HG02943 (cell line): ENCODE measurements at regions not wholly inside any gene's neighbourhood (a gene's known extent, or its start where the extent isn't known, plus 50 kb on each side); places are given as distances from the start of the nearest gene placed in this dataset.
"Not testable (repeated sequence)": the region's sequence is repeated elsewhere in the genome, so short reads cannot be mapped to it uniquely, and the experiment has no call there.

Experiments
- ATAC-seq: cut with Tn5 transposase; IDR thresholded peaks from one replicate; pipeline ENCODE4 v1.9.1; 2021; ENCODE audit warnings: mild to moderate bottlenecking, low read depth, moderate library complexity; ENCODE audit not compliant: unreplicated experiment

DNA sequence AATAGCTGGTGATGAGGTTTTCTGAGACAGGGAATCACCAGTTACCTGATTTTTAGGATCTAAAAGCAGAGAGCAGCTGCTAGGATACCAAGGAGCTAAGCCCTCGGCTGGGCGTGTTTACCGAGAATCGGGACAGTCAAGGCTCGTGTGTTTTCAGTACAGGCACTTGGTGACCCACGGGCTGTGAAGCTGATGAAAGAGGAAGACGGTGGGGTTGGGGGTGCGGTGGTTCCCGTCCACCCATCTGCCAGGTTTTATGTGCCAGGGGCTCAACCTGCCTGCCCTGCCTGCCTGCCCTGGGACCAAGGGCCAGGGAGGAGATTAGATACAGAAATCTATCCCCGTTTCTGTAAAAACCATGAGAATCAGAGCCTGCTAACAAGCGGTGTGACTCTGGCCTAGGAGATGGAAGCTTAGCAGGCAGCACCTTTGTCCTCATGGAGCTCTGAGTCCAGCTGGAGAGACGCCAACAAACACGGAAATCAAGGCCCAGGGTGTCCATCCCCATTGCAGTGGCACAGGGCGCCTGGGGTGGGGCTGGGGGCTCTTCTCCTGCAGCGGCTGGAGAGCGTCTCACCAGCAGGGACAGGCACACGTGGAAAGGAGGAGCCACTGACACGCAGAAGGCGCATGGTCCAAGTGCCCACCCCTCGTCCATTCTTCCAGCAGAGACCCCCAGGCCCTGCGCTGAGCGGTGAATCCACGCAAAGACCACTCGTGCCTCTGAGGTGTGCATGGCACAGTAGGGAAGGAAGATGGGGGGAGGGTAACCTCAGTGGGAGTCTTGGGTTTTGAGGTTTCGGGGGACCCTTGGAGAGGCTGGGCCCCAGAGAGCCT, 265.0 kb upstream of the TCERG1L start:
- ATAC-seq = no peak

- no peak for ATAC-seq
Observed at GRCh38 chr10:131577178-131577555, 265.6 kb upstream of the TCERG1L start.

DNA sequence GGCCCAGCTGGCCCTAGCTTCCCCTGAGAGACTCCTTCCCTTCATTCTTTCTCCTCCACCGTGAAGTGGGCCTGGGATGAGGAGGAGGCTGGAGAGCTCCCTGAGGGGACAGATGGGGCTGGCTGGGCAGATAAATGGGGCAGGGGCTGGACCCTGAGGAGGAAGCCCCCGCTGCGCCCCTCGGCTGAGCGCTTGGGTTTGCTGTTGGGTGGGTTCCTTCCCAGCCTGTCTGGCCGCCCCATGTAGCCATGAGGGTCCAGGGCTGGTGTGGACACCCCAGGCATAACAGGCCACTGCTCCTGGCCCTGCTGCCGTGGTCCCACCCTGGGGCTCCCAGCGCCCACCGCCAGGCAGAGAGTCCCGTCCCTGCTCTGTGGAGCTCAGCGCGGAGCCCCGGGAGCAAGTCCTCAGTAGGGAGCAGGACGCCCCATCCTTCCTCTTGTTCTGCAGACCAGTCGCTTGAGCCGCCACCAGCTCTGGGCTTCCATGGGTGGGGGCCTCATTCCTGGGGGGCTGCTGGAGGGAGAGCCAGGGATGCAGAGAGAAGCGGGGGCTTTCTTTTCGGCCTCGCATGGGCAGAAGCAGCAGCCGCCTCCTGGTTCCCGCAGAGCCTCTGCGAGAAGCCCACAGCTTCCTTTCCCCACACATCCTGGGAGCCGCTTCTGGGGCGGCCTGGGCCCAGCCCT, 266.4 kb upstream of the TCERG1L start:
- ATAC-seq = no peak

DNA sequence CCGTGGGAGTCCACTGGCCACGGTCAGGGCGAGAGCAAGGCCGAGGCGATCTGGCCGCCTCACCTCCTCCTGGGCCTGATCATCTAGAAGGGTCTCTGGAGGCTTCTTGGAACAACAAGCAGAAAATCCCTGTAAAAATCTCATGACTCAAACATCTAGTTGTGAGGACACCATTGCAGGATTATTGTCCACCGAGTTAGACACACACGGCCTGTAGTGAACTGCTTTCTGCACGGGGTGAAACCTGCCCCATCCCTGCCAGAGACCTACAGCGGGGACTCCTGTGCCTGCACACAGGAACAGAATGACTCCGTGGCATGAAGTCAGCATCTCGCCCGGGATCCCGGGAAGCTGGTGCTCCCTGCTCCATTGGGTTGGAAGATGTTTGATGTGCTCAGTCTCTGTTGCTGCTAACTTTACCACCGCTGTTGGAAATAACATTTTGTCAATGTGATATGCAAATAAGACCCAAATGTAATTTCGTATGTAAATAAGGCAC, 267.0 kb upstream of the TCERG1L start:
- ATAC-seq = no peak

DNA sequence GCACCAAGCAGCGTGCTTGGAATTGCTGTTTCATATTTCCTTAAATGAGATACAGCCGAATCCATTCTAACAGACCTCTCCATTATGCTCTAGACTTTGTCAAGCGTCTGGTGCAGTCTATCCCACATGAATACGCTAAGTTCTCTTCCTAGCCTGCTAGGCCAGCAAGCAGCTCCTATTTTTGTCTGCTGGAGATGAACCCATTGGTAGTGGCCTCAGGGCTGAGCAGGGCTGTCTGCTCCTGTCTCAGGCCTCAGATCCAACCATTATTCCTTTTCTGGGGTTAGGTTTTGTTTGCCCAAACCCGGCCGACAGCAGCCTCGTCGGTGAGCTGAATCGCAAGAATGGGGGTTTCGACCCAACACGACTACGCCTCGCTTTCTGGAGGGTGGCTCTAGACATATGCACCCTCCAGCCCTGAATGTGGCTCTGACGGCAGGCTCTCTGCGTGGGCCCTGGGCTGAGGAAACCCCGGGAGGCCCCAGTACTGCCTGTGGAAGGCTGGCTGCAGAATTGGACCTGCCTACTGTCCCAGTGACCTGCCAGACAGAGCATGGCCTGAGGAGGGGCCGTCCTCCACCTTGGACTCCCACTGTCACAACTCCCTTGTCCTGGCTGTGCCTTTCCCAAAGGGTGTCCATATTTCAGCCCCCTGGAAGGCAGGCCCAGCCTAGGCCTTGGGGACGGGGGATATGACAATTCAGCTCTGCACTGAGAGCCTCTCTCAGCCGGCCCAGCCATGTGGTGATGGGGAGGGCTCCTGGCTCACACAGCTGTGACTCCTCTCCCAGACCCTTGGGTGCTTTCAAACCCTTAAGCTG, 267.9 kb upstream of the TCERG1L start:
- no peak for ATAC-seq

DNA sequence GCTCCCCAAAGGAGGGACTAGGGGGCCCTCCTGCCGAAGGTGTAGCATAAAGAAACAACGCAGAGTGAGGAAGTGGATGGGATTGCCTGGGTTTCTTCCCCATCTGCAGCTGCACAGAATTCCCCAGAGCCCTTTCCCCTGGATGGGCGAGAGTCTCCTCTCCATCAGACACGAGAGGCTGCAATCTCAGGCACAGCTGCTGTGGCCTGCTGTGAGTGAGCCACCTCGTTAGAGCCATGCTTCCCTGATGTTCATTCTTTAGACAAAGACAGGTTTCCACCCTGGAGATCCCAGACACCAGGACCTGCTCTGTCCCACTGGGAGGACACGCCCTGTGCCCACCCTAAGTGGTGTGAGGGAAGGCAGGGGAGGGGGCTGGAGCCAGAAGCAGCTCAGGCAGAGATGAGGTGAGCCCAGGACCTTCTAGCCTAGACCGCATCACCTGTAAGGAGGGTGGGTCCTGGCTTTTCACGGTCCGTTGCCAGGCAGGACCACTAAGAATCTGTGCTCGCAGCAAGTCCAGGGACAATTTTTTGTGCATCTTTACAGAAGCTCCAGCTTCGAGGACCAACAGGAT, 268.6 kb upstream of the TCERG1L start:
- ATAC-seq = no peak

DNA sequence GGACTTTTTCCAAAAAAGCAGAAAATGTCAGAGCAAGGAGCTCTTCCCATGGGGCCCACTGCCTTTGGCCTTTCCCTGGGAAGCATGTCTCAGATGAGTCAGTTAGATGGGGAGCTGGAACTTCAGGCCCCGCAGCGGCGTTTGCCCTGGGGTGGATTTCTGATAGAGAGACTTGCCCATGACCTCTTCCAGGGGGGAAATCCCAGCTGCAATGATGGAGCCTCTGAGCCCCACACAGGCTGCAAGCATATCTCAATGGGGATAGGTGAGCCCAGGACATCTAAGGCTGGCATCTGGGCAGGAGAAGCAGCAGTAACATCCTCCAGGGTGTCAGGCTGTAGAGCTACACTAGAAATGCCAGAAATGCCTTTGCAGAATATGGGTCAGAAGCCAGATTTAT, 269.2 kb upstream of the TCERG1L start:
- no peak for ATAC-seq

- not testable (repeated sequence) for ATAC-seq
Observed at GRCh38 chr10:131581547-131581946, 270.0 kb upstream of the TCERG1L start.

DNA sequence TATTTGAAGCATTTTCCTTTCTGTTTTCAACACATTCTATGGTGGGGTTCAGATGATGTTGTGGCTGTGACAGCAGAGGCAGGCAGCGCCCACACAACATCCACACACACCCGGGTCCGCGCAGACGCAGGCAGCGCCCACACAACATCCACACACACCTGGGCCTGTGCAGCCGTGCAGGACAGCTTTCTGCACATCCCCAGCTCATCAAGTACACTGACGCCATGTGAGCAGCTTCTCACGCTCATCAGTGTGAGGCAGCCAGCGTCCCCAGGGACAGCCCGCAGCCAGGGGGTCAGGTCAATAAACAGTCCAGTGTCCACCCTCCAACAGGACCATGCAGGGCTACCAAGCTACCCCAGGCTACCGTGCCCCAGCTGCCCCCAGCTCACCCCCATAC, 272.8 kb upstream of the TCERG1L start:
- ATAC-seq = no peak

DNA sequence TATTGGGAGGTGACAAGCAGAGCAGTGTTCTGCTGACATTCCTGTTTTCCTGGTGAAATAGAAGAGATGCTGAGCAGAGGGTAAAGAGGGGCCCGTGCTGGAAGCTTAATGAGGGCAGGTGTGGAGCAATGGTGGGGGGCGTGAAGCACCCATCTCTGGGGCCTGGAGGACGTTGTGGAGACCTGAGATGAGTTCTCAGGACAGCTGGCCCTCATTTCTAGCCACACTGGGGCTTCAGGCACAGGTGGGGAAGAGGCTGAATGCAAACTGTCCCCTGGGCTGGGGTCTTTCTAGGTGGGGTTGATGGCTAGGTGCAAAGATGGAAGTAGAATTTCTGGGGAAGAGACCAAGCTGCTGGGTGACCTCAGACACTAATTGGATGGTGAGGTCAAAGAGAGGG, 274.2 kb upstream of the TCERG1L start:
- ATAC-seq = no peak

DNA sequence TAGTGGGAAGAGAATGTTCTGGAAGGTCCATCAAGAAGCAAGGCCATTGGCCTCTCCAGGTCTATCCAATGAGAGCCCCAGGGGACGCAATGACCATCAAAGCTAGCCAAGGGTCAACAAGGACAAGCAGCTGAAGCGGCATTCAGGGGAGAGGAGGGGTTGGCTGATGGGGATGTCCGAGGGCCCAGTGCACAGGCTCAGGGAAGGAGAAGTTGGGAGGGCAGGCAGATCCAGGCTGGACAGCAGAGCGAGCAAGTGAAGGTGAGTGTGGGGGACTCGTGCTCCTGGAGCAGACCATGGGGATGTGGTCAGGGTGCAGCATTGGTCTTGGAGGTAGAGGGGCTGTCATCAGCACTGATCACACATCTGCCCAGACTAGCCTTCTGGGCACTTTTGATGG, 275.4 kb upstream of the TCERG1L start:
- ATAC-seq = no peak

DNA sequence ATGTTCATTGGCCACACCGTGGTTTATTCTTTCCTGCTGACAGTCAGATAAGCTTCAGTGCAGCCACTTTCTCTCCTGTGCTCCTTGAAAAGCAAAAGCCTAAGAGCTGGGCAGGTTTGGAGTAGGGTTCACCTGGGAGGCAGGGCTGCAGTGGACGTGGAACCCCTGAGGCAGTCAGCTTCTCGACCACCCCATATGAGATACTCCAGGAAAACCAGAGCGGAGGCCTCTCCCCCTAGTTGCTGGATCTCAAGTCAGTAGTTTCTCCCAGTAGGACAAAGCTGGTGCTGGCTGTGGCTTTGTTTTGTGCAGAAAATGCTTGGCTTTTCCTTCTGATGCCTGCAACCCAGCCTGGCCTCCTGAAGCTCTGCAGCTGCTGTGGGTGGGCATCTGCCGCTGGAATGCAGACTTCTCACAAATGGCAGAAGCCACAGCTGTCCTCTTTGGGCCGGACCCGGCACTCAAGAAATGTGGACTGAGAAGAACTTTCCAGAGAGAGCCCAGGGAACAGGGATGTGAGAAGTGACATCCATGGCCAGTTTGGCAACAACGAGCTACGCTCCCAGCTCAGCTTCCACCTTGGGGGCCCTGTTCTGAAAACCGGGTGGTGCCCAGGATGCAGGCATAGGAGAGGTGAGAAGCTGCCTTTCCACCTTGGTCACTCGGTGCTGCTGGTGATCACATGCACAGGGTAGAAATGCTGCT, 276.6 kb upstream of the TCERG1L start:
- ATAC-seq = no peak

DNA sequence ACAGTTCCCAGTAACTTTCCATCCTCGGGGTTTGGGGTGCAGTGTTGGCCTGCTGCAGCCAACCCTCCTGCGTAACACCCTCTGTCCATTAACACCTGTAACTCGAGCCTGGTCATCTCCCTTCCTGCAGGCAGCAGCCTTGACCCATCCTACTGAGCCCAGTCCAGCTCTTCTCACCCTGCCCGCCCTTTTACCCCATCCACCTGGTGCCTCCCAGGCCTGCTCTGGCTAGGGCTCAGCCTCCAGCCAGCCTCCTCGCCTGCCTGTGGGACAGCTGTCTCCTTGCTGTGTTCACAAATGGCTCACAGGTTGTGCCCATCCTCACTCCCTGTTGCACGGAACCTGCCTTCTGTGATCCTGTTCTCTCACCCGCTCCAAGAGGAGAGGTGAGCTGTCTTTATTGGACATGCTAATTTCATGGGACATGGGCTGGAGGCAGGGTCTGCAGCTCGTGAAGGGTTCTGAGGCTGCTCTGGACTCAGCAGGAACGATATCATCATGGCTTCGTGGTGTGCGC, 277.2 kb upstream of the TCERG1L start:
- ATAC-seq = no peak

DNA sequence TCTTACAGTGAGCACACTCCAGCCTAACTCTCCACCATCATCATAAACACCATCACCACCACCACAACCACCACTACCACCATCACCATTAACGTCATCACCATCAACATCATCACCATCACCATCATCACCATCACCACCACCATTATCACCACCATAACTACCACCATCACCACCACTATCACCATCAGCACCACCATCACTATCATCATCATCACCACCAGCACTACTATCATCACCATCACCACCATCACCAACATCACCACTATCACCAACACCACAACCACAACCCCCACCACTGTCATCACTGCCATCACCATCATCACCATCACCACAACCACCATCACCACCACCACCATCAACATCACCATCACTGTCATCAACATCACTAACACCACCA, 279.0 kb upstream of the TCERG1L start:
- ATAC-seq = no peak

- ATAC-seq = no peak
Observed at GRCh38 chr10:131591936-131592335, 280.4 kb upstream of the TCERG1L start.

DNA sequence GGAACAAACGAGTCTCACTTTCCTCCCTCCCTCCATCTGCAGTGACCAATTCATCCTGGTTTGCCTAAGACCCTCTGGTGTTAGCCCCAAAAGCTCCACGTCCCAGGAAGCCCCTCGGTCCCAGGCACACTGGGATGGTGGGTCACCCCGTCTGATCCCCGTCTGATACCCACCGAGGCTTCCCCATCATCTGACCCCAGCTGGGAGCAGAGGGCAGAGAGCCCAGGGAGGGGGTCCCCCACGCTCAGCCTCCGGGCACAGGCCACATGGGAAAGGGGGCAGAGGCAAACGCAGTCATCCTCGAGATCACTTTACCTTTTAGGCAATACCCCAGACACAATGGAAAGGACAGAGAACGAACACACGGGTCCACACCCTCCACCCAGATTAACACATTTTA, 291.6 kb upstream of the PPP2R2D start:
- ATAC-seq = no peak

GRCh38 chr10:131615150-131615549, 285.7 kb upstream of the PPP2R2D start:
- ATAC-seq = no peak

DNA sequence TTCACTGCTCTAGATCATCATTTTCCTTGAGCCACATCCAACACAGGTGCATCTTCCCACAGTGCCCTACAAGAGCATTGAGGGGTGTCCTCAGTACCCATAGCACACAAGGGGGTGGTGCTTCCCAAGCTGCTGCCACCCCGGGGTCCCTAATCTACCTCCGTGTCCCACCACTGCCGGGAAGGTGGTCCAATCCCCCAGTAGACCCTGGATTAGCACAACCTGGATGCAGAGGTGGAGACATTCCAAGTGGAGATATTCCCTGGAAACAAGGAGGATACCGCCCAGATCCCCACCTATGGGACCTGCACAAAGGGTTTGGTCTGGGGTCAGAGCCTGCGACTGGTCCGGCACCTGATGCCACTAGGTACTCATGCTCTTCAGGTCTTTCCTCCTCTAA, 284.8 kb upstream of the PPP2R2D start:
- no peak for ATAC-seq

GRCh38 chr10:131617113-131617858, 283.5 kb upstream of the PPP2R2D start:
- ATAC-seq = no peak
